A549 (cell line): ENCODE measurements at regions not wholly inside any gene's neighbourhood (a gene's known extent, or its start where the extent isn't known, plus 50 kb on each side); places are given as distances from the start of the nearest gene placed in this dataset.

Experiments
- ATAC-seq, 2 experiments: fragments of 200-7000 bp in 1 of 2; fragments of >200 bp in 1 of 2; cut with Nextera tagmentation in 1 of 2; cut with Tn5 transposase in 1 of 2; 3 replicates each; pipeline versions ENCODE4 v1.8.0 to v1.9.1; 2018 to 2020; ENCODE audit warnings: mild to moderate bottlenecking in 1 of 2, moderate library complexity in 1 of 2
- CTCF ChIA-PET: fragments of 300-600 bp; sonication (Branson Sonifier 250); formaldehyde crosslinking; extraction: SDS; loops from one replicate; lab custom pipeline; 2021; ENCODE audit warnings: antibody characterized with exemption, inconsistent platforms; lab: Yijun Ruan, JAX
- POLR2A ChIA-PET: fragments of 350-600 bp; formaldehyde crosslinking; extraction: SDS; loops from one replicate; lab custom pipeline; 2021; ENCODE audit warnings: antibody characterized with exemption, inconsistent platforms; lab: Yijun Ruan, JAX
- DNase-seq, 2 experiments: peaks; one replicate each; pipeline versions ENCODE4 v3.0.0 to v3.0.0-alpha.2; 2011 to 2016; ENCODE audit warnings: low read depth in 1 of 2, low spot score in 1 of 2
- FAIRE-seq: peaks from 2 replicates; lab custom pipeline; 2011; peaks lifted over from hg19 to GRCh38; lab: Jason Lieb, UNC
- H3K27ac ChIP-seq, 2 experiments: fragments of >200 bp; sonication (Bioruptor Twin); formaldehyde crosslinking; 3 replicates each; pipeline ENCODE4 v1.5.1; 2016 to 2017
- H3K4me1 ChIP-seq: fragments of >200 bp; sonication (Bioruptor Twin); formaldehyde crosslinking; 3 replicates; pipeline ENCODE4 v1.6.1; 2016
- H3K4me2 ChIP-seq: fragments of >200 bp; sonication (Bioruptor Twin); formaldehyde crosslinking; 3 replicates; pipeline ENCODE4 v1.6.1; 2016
- H3K4me3 ChIP-seq: fragments of >200 bp; sonication (Bioruptor Twin); formaldehyde crosslinking; 3 replicates; pipeline ENCODE4 v1.5.1; 2016
- H3K9me3 ChIP-seq: fragments of >200 bp; sonication (Bioruptor Twin); formaldehyde crosslinking; 3 replicates; pipeline ENCODE4 v1.6.1; 2016
- BHLHE40 ChIP-seq: IDR thresholded peaks from 2 replicates; pipeline ENCODE4 v1.6.1; 2012; ENCODE audit warnings: low read depth, low read length, inconsistent platforms
- CHD2 ChIP-seq: fragments of 150-350 bp; IDR thresholded peaks from 2 replicates; pipeline ENCODE4 v1.6.1; 2014; ENCODE audit warnings: low read length; ENCODE audit not compliant: partially characterized antibody
- CTCF ChIP-seq: fragments of >200 bp; sonication (Bioruptor Twin); formaldehyde crosslinking; IDR thresholded peaks from 3 replicates; pipeline ENCODE4 v1.5.1; 2016
- FOSB ChIP-seq: fragments of 250-450 bp; sonication (Bioruptor Pico); IDR thresholded peaks from 2 replicates; pipeline ENCODE4 v1.5.0; 2020; ENCODE audit warnings: mild to moderate bottlenecking, moderate library complexity
- GATA3 ChIP-seq: IDR thresholded peaks from 2 replicates; pipeline ENCODE4 v1.6.1; 2012; ENCODE audit warnings: borderline replicate concordance
- HEYL ChIP-seq: fragments of 250-450 bp; sonication (Bioruptor Pico); IDR thresholded peaks from 2 replicates; pipeline ENCODE4 v1.8.0; 2021; ENCODE audit warnings: mild to moderate bottlenecking, moderate library complexity
- HMGXB4 ChIP-seq: fragments of 250-450 bp; sonication (Bioruptor Pico); IDR thresholded peaks from 2 replicates; pipeline ENCODE4 v1.5.0; 2021; ENCODE audit warnings: mild to moderate bottlenecking, moderate library complexity, borderline replicate concordance
- HOXB5 ChIP-seq: fragments of 250-450 bp; sonication (Bioruptor Pico); IDR thresholded peaks from 2 replicates; pipeline ENCODE4 v1.5.0; 2020; ENCODE audit warnings: mild to moderate bottlenecking, moderate library complexity
- JUN ChIP-seq, 2 experiments: fragments of >200 bp; sonication (Bioruptor Twin); formaldehyde crosslinking; IDR thresholded peaks; 2 replicates in 1 of 2; 3 replicates in 1 of 2; pipeline ENCODE4 v1.6.1; 2016 to 2017
- KDM1A ChIP-seq: fragments of 200-600 bp; sonication (generic); IDR thresholded peaks from 2 replicates; pipeline ENCODE4 v1.6.1; 2016; ENCODE audit warnings: low read depth, mild to moderate bottlenecking
- KDM5A ChIP-seq: fragments of 200-600 bp; sonication (generic); IDR thresholded peaks from 2 replicates; pipeline ENCODE4 v1.6.1; 2016; ENCODE audit warnings: antibody characterized with exemption, mild to moderate bottlenecking
- MAFK ChIP-seq: fragments of 450-650 bp; IDR thresholded peaks from 2 replicates; pipeline ENCODE4 v1.6.1; 2014; ENCODE audit not compliant: partially characterized antibody
- MAZ ChIP-seq: fragments of 150-350 bp; IDR thresholded peaks from 2 replicates; pipeline ENCODE4 v1.6.1; 2014; ENCODE audit warnings: antibody characterized with exemption, low read depth, low read length, borderline replicate concordance
- POLR2AphosphoS2 ChIP-seq: conservative IDR thresholded peaks from 2 replicates; pipeline ENCODE4 v1.6.1; 2012; ENCODE audit warnings: low read length, improper control_type of control experiment, inconsistent platforms
- RCOR1 ChIP-seq: fragments of 150-350 bp; IDR thresholded peaks from 2 replicates; pipeline ENCODE4 v1.6.1; 2014; ENCODE audit warnings: antibody characterized with exemption, low read length, low read depth
- REST ChIP-seq: fragments of 200-600 bp; sonication (generic); IDR thresholded peaks from 2 replicates; pipeline ENCODE4 v1.6.1; 2016; ENCODE audit warnings: antibody characterized with exemption, mild to moderate bottlenecking, moderate library complexity
- RNF2 ChIP-seq: fragments of 200-600 bp; sonication (generic); IDR thresholded peaks from 2 replicates; pipeline ENCODE4 v1.6.1; 2016; ENCODE audit warnings: low read depth, mild to moderate bottlenecking, antibody characterized with exemption, moderate library complexity, borderline replicate concordance
- SREBF2 ChIP-seq: fragments of 450-650 bp; IDR thresholded peaks from 2 replicates; pipeline ENCODE4 v1.6.1; 2014; ENCODE audit warnings: mild to moderate bottlenecking, moderate library complexity
- TFCP2L1 ChIP-seq: fragments of 250-450 bp; sonication (Bioruptor Pico); IDR thresholded peaks from 2 replicates; pipeline ENCODE4 v1.5.0; 2021; ENCODE audit warnings: mild to moderate bottlenecking
- TP53 ChIP-seq: fragments of 250-450 bp; sonication (Bioruptor Pico); IDR thresholded peaks from 2 replicates; pipeline ENCODE4 v1.5.0; 2021; ENCODE audit warnings: mild to moderate bottlenecking, moderate library complexity
- ZC3H11A ChIP-seq: fragments of 450-650 bp; IDR thresholded peaks from 2 replicates; pipeline ENCODE4 v1.6.1; 2014; ENCODE audit warnings: antibody characterized with exemption, mild to moderate bottlenecking
- ZNF302 ChIP-seq: fragments of 250-450 bp; sonication (Bioruptor Pico); IDR thresholded peaks from 2 replicates; pipeline ENCODE4 v1.9.0; 2021; ENCODE audit warnings: inconsistent platforms, mild to moderate bottlenecking, moderate library complexity
- WGBS: methylation state at CpG from one replicate; pipeline ENCODE4 v1.1.6; 2017; ENCODE audit errors: missing lambda C conversion rate; 5-methylcytosine and 5-hydroxymethylcytosine counted together
- TF ChIP-seq, protein P1 (sequence below): IDR thresholded peaks from 2 replicates; pipeline ENCODE4 v1.6.1; 2012
- TF ChIP-seq, protein P2 (sequence below): fragments of >200 bp; sonication (Bioruptor Twin); formaldehyde crosslinking; IDR thresholded peaks from 2 replicates; pipeline ENCODE4 v1.6.1; 2016
- TF ChIP-seq, protein P3 (sequence below): fragments of >200 bp; sonication (Bioruptor Twin); formaldehyde crosslinking; IDR thresholded peaks from 3 replicates; pipeline ENCODE4 v1.6.1; 2016

GRCh38 chr11:91794146-91794545 is 430.5 kb upstream of the FAT3 start:
- CTCF ChIA-PET = interaction anchor here (0.8 kb wide), 1 partner anchor 12 kb away, joined by 3 read pairs; no protein-coding TSS in a partner anchor
- no peak for DNase-seq
- FAIRE-seq = no peak
- WGBS = 82% methylated on average over 3 of the region's 3 CpGs
- H3K4me3 ChIP-seq = no peak overlapping the region
- H3K4me1 ChIP-seq = peaks cover 31% of the 10 kb centered on the region; the same call in 2 of the 3 replicates
- TF ChIP-seq HEYL (CRISPR knock-in tag) (no peak), BHLHE40 (no peak), RCOR1 (no peak), CHD2 (no peak), MAZ (no peak)
- TF ChIP-seq, protein P1, sequence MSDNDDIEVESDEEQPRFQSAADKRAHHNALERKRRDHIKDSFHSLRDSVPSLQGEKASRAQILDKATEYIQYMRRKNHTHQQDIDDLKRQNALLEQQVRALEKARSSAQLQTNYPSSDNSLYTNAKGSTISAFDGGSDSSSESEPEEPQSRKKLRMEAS = no peak
- TF ChIP-seq, all 56 proteins: peak for 0
- POLR2A ChIA-PET = no interaction called here
- no peak overlapping the region for H3K27ac ChIP-seq
- no peaks in the 10 kb centered on the region for H3K9me3 ChIP-seq
- H3K4me2 ChIP-seq = no peak overlapping the region
- ATAC-seq = no peak

GRCh38 chr11:91792779-91793262 is 431.8 kb upstream of the FAT3 start:
- TF ChIP-seq KDM1A = no peak
- no peak for TF ChIP-seq JUN (IDR thresholded peaks at IDR 0.05)
- TF ChIP-seq, protein P1 = no peak
- no peak for TF ChIP-seq REST
- no peak for TF ChIP-seq FOSB
- TF ChIP-seq RNF2 = no peak
- no peak for TF ChIP-seq ZC3H11A
- TF ChIP-seq ZNF302 (CRISPR knock-in tag) = no peak
- TF ChIP-seq HEYL (CRISPR knock-in tag) = no peak
- TF ChIP-seq TFCP2L1 = no peak
- peak; percentile 74 to 85 for ATAC-seq
- POLR2A ChIA-PET = no interaction called here
- CTCF ChIA-PET = no interaction called here
- H3K27ac ChIP-seq = no peak overlapping the region
- no peak for FAIRE-seq
- H3K4me3 ChIP-seq = no peak overlapping the region
- H3K9me3 ChIP-seq = no peaks in the 10 kb centered on the region
- H3K4me1 ChIP-seq = peaks cover 31% of the 10 kb centered on the region; the same call in 2 of the 3 replicates
- peak in 1 of 2 experiments; percentile 23 for DNase-seq
- 79% methylated on average over 4 of the region's 4 CpGs for WGBS
- no peak overlapping the region; the same call in 2 of the 3 replicates for H3K4me2 ChIP-seq

DNA sequence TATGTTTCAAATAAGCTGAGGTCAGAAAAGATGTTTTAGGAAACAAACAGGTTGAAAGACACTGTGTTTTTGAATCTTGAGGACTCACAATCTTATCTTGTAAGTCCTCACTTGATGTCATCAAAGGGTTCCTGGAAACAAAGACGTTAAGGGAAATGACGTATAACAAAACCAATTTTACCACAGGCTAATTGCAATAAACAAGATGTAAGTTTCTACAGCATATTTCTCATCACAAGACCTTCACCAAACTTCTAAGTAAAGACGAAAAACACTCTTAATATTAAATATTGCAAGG is 433.5 kb upstream of the FAT3 start:
- H3K27ac ChIP-seq = no peak overlapping the region
- POLR2A ChIA-PET = no interaction called here
- TF ChIP-seq HMGXB4 (CRISPR knock-in tag) = no peak
- no peak for TF ChIP-seq SREBF2
- no peak for TF ChIP-seq KDM5A
- TF ChIP-seq RNF2 = no peak
- TF ChIP-seq MAFK = no peak
- TF ChIP-seq GATA3 = no peak
- no peak for TF ChIP-seq CTCF
- no peak for TF ChIP-seq HOXB5 (CRISPR knock-in tag)
- no peak for TF ChIP-seq ZNF302 (CRISPR knock-in tag)
- no peak for TF ChIP-seq KDM1A
- no peak for TF ChIP-seq TP53 (CRISPR knock-in tag)
- TF ChIP-seq, protein P2, sequence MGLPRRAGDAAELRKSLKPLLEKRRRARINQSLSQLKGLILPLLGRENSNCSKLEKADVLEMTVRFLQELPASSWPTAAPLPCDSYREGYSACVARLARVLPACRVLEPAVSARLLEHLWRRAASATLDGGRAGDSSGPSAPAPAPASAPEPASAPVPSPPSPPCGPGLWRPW = no peak
- TF ChIP-seq POLR2AphosphoS2 = no peak
- TF ChIP-seq JUN (IDR thresholded peaks at IDR 0.05) = no peak
- TF ChIP-seq, protein P3, sequence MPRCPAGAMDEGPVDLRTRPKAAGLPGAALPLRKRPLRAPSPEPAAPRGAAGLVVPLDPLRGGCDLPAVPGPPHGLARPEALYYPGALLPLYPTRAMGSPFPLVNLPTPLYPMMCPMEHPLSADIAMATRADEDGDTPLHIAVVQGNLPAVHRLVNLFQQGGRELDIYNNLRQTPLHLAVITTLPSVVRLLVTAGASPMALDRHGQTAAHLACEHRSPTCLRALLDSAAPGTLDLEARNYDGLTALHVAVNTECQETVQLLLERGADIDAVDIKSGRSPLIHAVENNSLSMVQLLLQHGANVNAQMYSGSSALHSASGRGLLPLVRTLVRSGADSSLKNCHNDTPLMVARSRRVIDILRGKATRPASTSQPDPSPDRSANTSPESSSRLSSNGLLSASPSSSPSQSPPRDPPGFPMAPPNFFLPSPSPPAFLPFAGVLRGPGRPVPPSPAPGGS = no peak
- H3K4me2 ChIP-seq = no peak overlapping the region
- DNase-seq (no peak), FAIRE-seq (no peak), ATAC-seq (no peak)
- H3K4me1 ChIP-seq = peaks cover 20% of the 10 kb centered on the region; the same call in 2 of the 3 replicates
- 73% methylated on average over 3 of the region's 3 CpGs for WGBS
- CTCF ChIA-PET = no interaction called here
- no peak overlapping the region for H3K4me3 ChIP-seq
- no peaks in the 10 kb centered on the region; the same call in 2 of the 3 replicates for H3K9me3 ChIP-seq
